HEK293 (cell line): ENCODE measurements at regions not wholly inside any gene's neighbourhood (a gene's known extent, or its start where the extent isn't known, plus 50 kb on each side); places are given as distances from the start of the nearest gene placed in this dataset.

ENCODE experiments used
- CTCF ChIA-PET: fragments of 350-600 bp; formaldehyde crosslinking; extraction: SDS; loops from one replicate; lab custom pipeline; 2021; ENCODE audit warnings: antibody characterized with exemption; lab: Yijun Ruan, JAX
- POLR2A ChIA-PET: fragments of 300-600 bp; formaldehyde crosslinking; extraction: SDS; loops from one replicate; lab custom pipeline; 2020; ENCODE audit warnings: antibody characterized with exemption, inconsistent platforms; lab: Yijun Ruan, JAX
- H3K27ac ChIP-seq: fragments of 200-500 bp; sonication (Bioruptor generic); 2 replicates; pipeline ENCODE4 v1.5.1; 2014; ENCODE audit warnings: low read depth, low read length, control low read depth, inconsistent platforms; ENCODE audit errors: extremely low read depth
- H3K36me3 ChIP-seq, 2 experiments: fragments of 200-500 bp in 1 of 2; sonication (Bioruptor generic) in 1 of 2; 1 replicate in 1 of 2; 2 replicates in 1 of 2; pipeline ENCODE4 v1.5.1; 2014 to 2017; ENCODE audit warnings: inconsistent platforms in 2 of 2, low read length in 2 of 2; ENCODE audit not compliant: control insufficient read depth in 2 of 2, insufficient read depth in 1 of 2
- H3K4me1 ChIP-seq: fragments of 200-500 bp; sonication (Bioruptor generic); 2 replicates; pipeline ENCODE4 v1.5.1; 2014; ENCODE audit warnings: mild to moderate bottlenecking, low read length, inconsistent platforms; ENCODE audit not compliant: control insufficient read depth, insufficient read depth
- H3K4me3 ChIP-seq: 2 replicates; pipeline ENCODE4 v1.5.1; 2011; ENCODE audit warnings: low read depth, mild to moderate bottlenecking, control low read depth, low read length, moderate library complexity
- H3K9me3 ChIP-seq: fragments of 200-500 bp; sonication (Bioruptor generic); 2 replicates; pipeline ENCODE4 v1.5.1; 2014; ENCODE audit warnings: low read depth, low read length, inconsistent platforms; ENCODE audit not compliant: control insufficient read depth, insufficient read depth
- ELK4 ChIP-seq: IDR thresholded peaks from 2 replicates; pipeline ENCODE4 v1.6.1; 2011; ENCODE audit warnings: mild to moderate bottlenecking, low read depth, low read length, borderline replicate concordance
- GLIS2 ChIP-seq: fragments of 450-650 bp; formaldehyde crosslinking; IDR thresholded peaks from 2 replicates; pipeline ENCODE4 v1.5.1; 2016; ENCODE audit warnings: missing biosample characterization, missing genetic modification characterization
- KLF1 ChIP-seq: fragments of 450-650 bp; formaldehyde crosslinking; IDR thresholded peaks from 2 replicates; pipeline ENCODE4 v1.5.1; 2016; ENCODE audit warnings: missing biosample characterization, missing genetic modification characterization
- PATZ1 ChIP-seq: fragments of 450-650 bp; formaldehyde crosslinking; IDR thresholded peaks from 2 replicates; pipeline ENCODE4 v1.5.1; 2016; ENCODE audit warnings: missing biosample characterization, missing genetic modification characterization
- ZBTB8A ChIP-seq: fragments of 450-650 bp; formaldehyde crosslinking; IDR thresholded peaks from 2 replicates; pipeline ENCODE4 v1.5.1; 2016; ENCODE audit warnings: missing biosample characterization, missing genetic modification characterization
- ZNF16 ChIP-seq: fragments of 450-650 bp; formaldehyde crosslinking; IDR thresholded peaks from 2 replicates; pipeline ENCODE4 v1.5.1; 2016; ENCODE audit warnings: low read depth, missing biosample characterization, missing genetic modification characterization
- ZNF2 ChIP-seq: fragments of 450-650 bp; formaldehyde crosslinking; IDR thresholded peaks from 2 replicates; pipeline ENCODE4 v1.5.1; 2016; ENCODE audit warnings: missing biosample characterization, missing genetic modification characterization
- ZNF221 ChIP-seq: fragments of 450-650 bp; formaldehyde crosslinking; IDR thresholded peaks from 2 replicates; pipeline ENCODE4 v1.5.1; 2017; ENCODE audit warnings: missing biosample characterization, missing genetic modification characterization, borderline replicate concordance
- ZNF274 ChIP-seq, 2 experiments: fragments of 200-500 bp in 1 of 2; fragments of 450-650 bp in 1 of 2; sonication (Bioruptor generic) in 1 of 2; formaldehyde crosslinking in 1 of 2; IDR thresholded peaks; 2 replicates each; pipeline versions ENCODE4 v1.5.1 to v1.6.1; 2014 to 2016; ENCODE audit warnings: borderline replicate concordance in 1 of 2, inconsistent platforms in 1 of 2, low read length in 1 of 2, missing biosample characterization in 1 of 2, missing genetic modification characterization in 1 of 2
- ZNF335 ChIP-seq: fragments of 450-650 bp; formaldehyde crosslinking; conservative IDR thresholded peaks from 2 replicates; pipeline ENCODE4 v1.5.1; 2016; ENCODE audit warnings: missing biosample characterization, missing genetic modification characterization
- ZNF354C ChIP-seq: fragments of 450-650 bp; formaldehyde crosslinking; IDR thresholded peaks from 2 replicates; pipeline ENCODE4 v1.5.1; 2016; ENCODE audit warnings: missing biosample characterization, missing genetic modification characterization, low read depth, borderline replicate concordance
- ZNF513 ChIP-seq: fragments of 450-650 bp; IDR thresholded peaks from 2 replicates; pipeline ENCODE4 v1.5.1; 2018; ENCODE audit warnings: missing biosample characterization, missing genetic modification characterization
- ZNF654 ChIP-seq: fragments of 450-650 bp; formaldehyde crosslinking; IDR thresholded peaks from 2 replicates; pipeline ENCODE4 v1.5.1; 2016; ENCODE audit warnings: low read depth, missing biosample characterization, missing genetic modification characterization
- ZNF664 ChIP-seq: fragments of 450-650 bp; formaldehyde crosslinking; IDR thresholded peaks from 2 replicates; pipeline ENCODE4 v1.5.1; 2016; ENCODE audit warnings: missing biosample characterization, missing genetic modification characterization

- no peak for TF ChIP-seq PATZ1 (tag by site-specific recombination)
- no peak for TF ChIP-seq ZNF513 (tag by site-specific recombination)
- TF ChIP-seq ZNF654 (tag by site-specific recombination): no peak
- TF ChIP-seq ZNF335 (tag by site-specific recombination): no peak
- TF ChIP-seq ZNF274 (IDR thresholded peaks at IDR 0.05; ENCODE audit: low read length): no peak
- no peak for TF ChIP-seq ZNF274 (tag by site-specific recombination; IDR thresholded peaks at IDR 0.05; ENCODE audit: borderline replicate concordance)
- TF ChIP-seq KLF1 (tag by site-specific recombination): no peak
- no peak for TF ChIP-seq ZNF2
- no peak for TF ChIP-seq ZNF354C
- TF ChIP-seq ZNF221 (tag by site-specific recombination): no peak
- no peak for TF ChIP-seq ELK4
- TF ChIP-seq ZNF16 (tag by site-specific recombination): no peak
- ChIA-PET CTCF (no interaction called here), POLR2A (no interaction called here)
- no peaks in the 10 kb centered on the region for H3K36me3 ChIP-seq
- H3K27ac ChIP-seq: no peak overlapping the region
- no peak overlapping the region for H3K4me3 ChIP-seq
- no peaks in the 10 kb centered on the region for H3K4me1 ChIP-seq
- no peaks in the 10 kb centered on the region for H3K9me3 ChIP-seq
Observed at GRCh38 chr14:49982082-49982481, 89.2 kb downstream of the ARF6 start.

GRCh38 chr14:49982501-49982951 is 89.6 kb downstream of the ARF6 start:
- Histone ChIP-seq H3K27ac (no peak overlapping the region), H3K4me3 (no peak overlapping the region), H3K36me3 (no peaks in the 10 kb centered on the region), H3K9me3 (no peaks in the 10 kb centered on the region)
- POLR2A ChIA-PET: no interaction called here
- CTCF ChIA-PET: no interaction called here
- TF ChIP-seq ZBTB8A (tag by site-specific recombination) (no peak), ZNF664 (no peak)
- TF ChIP-seq, all 188 proteins: peak for 0
- H3K4me1 ChIP-seq: no peaks in the 10 kb centered on the region

- H3K4me1 ChIP-seq: no peaks in the 10 kb centered on the region
Observed at GRCh38 chr14:49984424-49984823, 91.5 kb downstream of the ARF6 start.

More at GRCh38 chr14:49984424-49984823, 91.5 kb downstream of the ARF6 start:
- H3K4me3 ChIP-seq: no peak overlapping the region
- H3K36me3 ChIP-seq: no peaks in the 10 kb centered on the region
- H3K27ac ChIP-seq: no peak overlapping the region
- ChIA-PET CTCF (no interaction called here), POLR2A (interaction anchor here (0.6 kb wide), 1 partner anchor 13 kb away, joined by 6 read pairs; no protein-coding TSS in a partner anchor)
- TF ChIP-seq GLIS2 (tag by site-specific recombination): no peak
- H3K9me3 ChIP-seq: no peaks in the 10 kb centered on the region
